ENCODE measurements at regions not wholly inside any gene's neighbourhood (a gene's known extent, or its start where the extent isn't known, plus 50 kb on each side); places are given as distances from the start of the nearest gene placed in this dataset.

GRCh38 chr1:95497566-95497965 is 263.6 kb downstream of the RWDD3 start:
- Histone ChIP-seq H3K36me3 (ENCODE audit: insufficient read depth, low read length) (no peaks in the 10 kb centered on the region), H3K4me1 (ENCODE audit: insufficient read depth, low read length) (no peaks in the 10 kb centered on the region), H3K27me3 (ENCODE audit: insufficient read depth, low read length) (no peaks in the 10 kb centered on the region), H3K9me3 (ENCODE audit: insufficient read depth, low read depth, low read length) (peaks cover 6% of the 10 kb centered on the region), H3K4me3 (ENCODE audit: insufficient read depth, low read depth, low read length) (no peak overlapping the region), H3K79me2 (ENCODE audit: insufficient read depth, low read length) (no peaks in the 10 kb centered on the region), H3K9ac (ENCODE audit: low read length) (no peak overlapping the region), H2AFZ (ENCODE audit: low read depth, low read length) (no peak overlapping the region), H3K27ac (ENCODE audit: low read depth, low read length) (no peak overlapping the region), H4K20me1 (ENCODE audit: insufficient read depth, low read length) (no peaks in the 10 kb centered on the region), H3K4me2 (ENCODE audit: low read length) (no peak overlapping the region)
- FAIRE-seq: no peak
- TF ChIP-seq CTCF (IDR thresholded peaks at IDR 0.05; ENCODE audit: insufficient read depth, low read depth, low read length) (no peak), EZH2 (IDR thresholded peaks at IDR 0.05; ENCODE audit: insufficient read depth, low read length) (no peak)
- no peak overlapping the region for H3K4me3 Mint-ChIP-seq (ENCODE audit: unreplicated experiment)
- H3K36me3 Mint-ChIP-seq (ENCODE audit: low read depth, unreplicated experiment): no peaks in the 10 kb centered on the region
- H3K4me1 Mint-ChIP-seq (ENCODE audit: low read depth, unreplicated experiment): peaks cover 10% of the 10 kb centered on the region
- no peaks in the 10 kb centered on the region for H3K27me3 Mint-ChIP-seq (ENCODE audit: low read depth, unreplicated experiment)
- no peak overlapping the region for H3K27ac Mint-ChIP-seq (ENCODE audit: unreplicated experiment)
- no peak for DNase-seq (ENCODE audit: low read depth)
- H3K9me3 Mint-ChIP-seq (ENCODE audit: unreplicated experiment): no peaks in the 10 kb centered on the region

GRCh38 chr1:95503278-95504030 is 269.4 kb downstream of the RWDD3 start:
- no peaks in the 10 kb centered on the region for H3K4me1 Mint-ChIP-seq (ENCODE audit: low read depth, unreplicated experiment)
- Histone ChIP-seq H3K36me3 (ENCODE audit: insufficient read depth, low read length) (no peaks in the 10 kb centered on the region), H3K4me3 (ENCODE audit: insufficient read depth, low read depth, low read length) (no peak overlapping the region), H3K27ac (ENCODE audit: low read depth, low read length) (no peak overlapping the region), H3K79me2 (ENCODE audit: insufficient read depth, low read length) (no peaks in the 10 kb centered on the region), H3K9ac (ENCODE audit: low read length) (no peak overlapping the region), H3K4me2 (ENCODE audit: low read length) (no peak overlapping the region), H4K20me1 (ENCODE audit: insufficient read depth, low read length) (no peaks in the 10 kb centered on the region), H3K27me3 (ENCODE audit: insufficient read depth, low read length) (no peaks in the 10 kb centered on the region), H2AFZ (ENCODE audit: low read depth, low read length) (no peak overlapping the region), H3K4me1 (ENCODE audit: insufficient read depth, low read length) (no peaks in the 10 kb centered on the region), H3K9me3 (ENCODE audit: insufficient read depth, low read depth, low read length) (peaks cover 2% of the 10 kb centered on the region)
- FAIRE-seq (no peak), DNase-seq (ENCODE audit: low read depth) (no peak)
- H3K9me3 Mint-ChIP-seq (ENCODE audit: unreplicated experiment): no peaks in the 10 kb centered on the region
- H3K36me3 Mint-ChIP-seq (ENCODE audit: low read depth, unreplicated experiment): no peaks in the 10 kb centered on the region
- H3K4me3 Mint-ChIP-seq (ENCODE audit: unreplicated experiment): no peak overlapping the region
- H3K27ac Mint-ChIP-seq (ENCODE audit: unreplicated experiment): no peak overlapping the region
- TF ChIP-seq CTCF (IDR thresholded peaks at IDR 0.05; ENCODE audit: insufficient read depth, low read depth, low read length) (no peak), EZH2 (IDR thresholded peaks at IDR 0.05; ENCODE audit: insufficient read depth, low read length) (no peak)
- no peaks in the 10 kb centered on the region for H3K27me3 Mint-ChIP-seq (ENCODE audit: low read depth, unreplicated experiment)

DNA sequence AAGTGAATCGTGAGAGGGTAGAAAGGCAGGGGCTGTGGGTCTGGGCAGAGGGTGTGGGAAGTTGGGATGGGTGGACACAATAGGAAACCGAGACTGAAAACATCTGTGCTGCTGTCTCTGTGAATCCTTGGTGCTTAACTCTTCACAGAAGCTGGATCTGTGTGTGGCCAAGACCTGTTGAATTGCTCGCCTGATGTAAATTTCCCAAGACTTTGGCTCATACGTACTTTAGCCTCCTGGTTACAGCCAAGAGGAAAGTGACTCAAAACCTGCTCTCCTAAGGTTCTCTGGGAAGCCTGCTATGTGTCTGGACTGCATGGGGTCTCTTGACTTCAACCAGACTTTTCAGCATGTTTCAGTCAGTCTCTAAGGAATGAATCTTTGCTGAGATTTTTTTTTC is 270.3 kb downstream of the RWDD3 start:
- Histone ChIP-seq H3K9me3 (ENCODE audit: insufficient read depth, low read depth, low read length) (no peaks in the 10 kb centered on the region), H3K27me3 (ENCODE audit: insufficient read depth, low read length) (no peaks in the 10 kb centered on the region), H4K20me1 (ENCODE audit: insufficient read depth, low read length) (no peaks in the 10 kb centered on the region), H3K4me2 (ENCODE audit: low read length) (no peak overlapping the region), H3K27ac (ENCODE audit: low read depth, low read length) (no peak overlapping the region), H3K4me1 (ENCODE audit: insufficient read depth, low read length) (no peaks in the 10 kb centered on the region), H3K36me3 (ENCODE audit: insufficient read depth, low read length) (no peaks in the 10 kb centered on the region), H3K4me3 (ENCODE audit: insufficient read depth, low read depth, low read length) (no peak overlapping the region), H2AFZ (ENCODE audit: low read depth, low read length) (no peak overlapping the region), H3K79me2 (ENCODE audit: insufficient read depth, low read length) (no peaks in the 10 kb centered on the region), H3K9ac (ENCODE audit: low read length) (no peak overlapping the region)
- H3K36me3 Mint-ChIP-seq (ENCODE audit: low read depth, unreplicated experiment): no peaks in the 10 kb centered on the region
- no peak for DNase-seq (ENCODE audit: low read depth)
- FAIRE-seq: no peak
- TF ChIP-seq EZH2 (IDR thresholded peaks at IDR 0.05; ENCODE audit: insufficient read depth, low read length) (no peak), CTCF (IDR thresholded peaks at IDR 0.05; ENCODE audit: insufficient read depth, low read depth, low read length) (no peak)
- no peak overlapping the region for H3K4me3 Mint-ChIP-seq (ENCODE audit: unreplicated experiment)
- H3K27me3 Mint-ChIP-seq (ENCODE audit: low read depth, unreplicated experiment): no peaks in the 10 kb centered on the region
- no peaks in the 10 kb centered on the region for H3K9me3 Mint-ChIP-seq (ENCODE audit: unreplicated experiment)
- no peaks in the 10 kb centered on the region for H3K4me1 Mint-ChIP-seq (ENCODE audit: low read depth, unreplicated experiment)
- peak overlapping the region; percentile 8 for H3K27ac Mint-ChIP-seq (ENCODE audit: unreplicated experiment)

Measured in astrocyte (in vitro differentiated cells and primary cell).